OCI-LY7 (cell line): ENCODE measurements at regions not wholly inside any gene's neighbourhood (a gene's known extent, or its start where the extent isn't known, plus 50 kb on each side); places are given as distances from the start of the nearest gene placed in this dataset.

ENCODE experiments used
- CTCF ChIP-seq: fragments of 200-600 bp; sonication (generic); conservative IDR thresholded peaks from 2 replicates; pipeline ENCODE4 v1.5.1; 2014; ENCODE audit warnings: mild to moderate bottlenecking, antibody characterized with exemption, low read length, moderate library complexity, mixed read lengths
- EZH2phosphoT487 ChIP-seq: fragments of 200-600 bp; sonication (generic); IDR thresholded peaks from 2 replicates; pipeline ENCODE4 v1.6.1; 2018; ENCODE audit warnings: low read depth, borderline replicate concordance, mild to moderate bottlenecking, mixed run types, antibody characterized with exemption, low read length, moderate library complexity, mixed read lengths

GRCh38 chrX:127390316-127390715 lies 570.8 kb downstream of the PRR32 start:
- TF ChIP-seq CTCF (no peak), EZH2phosphoT487 (no peak)
